OCI-LY1 (cell line): ENCODE measurements at regions not wholly inside any gene's neighbourhood (a gene's known extent, or its start where the extent isn't known, plus 50 kb on each side); places are given as distances from the start of the nearest gene placed in this dataset.

Experiments used
- EZH2 ChIP-seq: fragments of 200-600 bp; sonication (generic), shearing (Covaris generic); IDR thresholded peaks from 2 replicates; pipeline ENCODE4 v1.8.0; 2017; ENCODE audit warnings: borderline replicate concordance, mixed run types, mild to moderate bottlenecking, antibody characterized with exemption, low read length, moderate library complexity, mixed read lengths
- TF ChIP-seq, protein P1 (sequence below): fragments of 200-600 bp; sonication (generic), shearing (Covaris generic); IDR thresholded peaks from 2 replicates; pipeline ENCODE4 v1.5.1; 2017; ENCODE audit warnings: mild to moderate bottlenecking, antibody characterized with exemption, low read length, moderate library complexity, mixed read lengths

DNA sequence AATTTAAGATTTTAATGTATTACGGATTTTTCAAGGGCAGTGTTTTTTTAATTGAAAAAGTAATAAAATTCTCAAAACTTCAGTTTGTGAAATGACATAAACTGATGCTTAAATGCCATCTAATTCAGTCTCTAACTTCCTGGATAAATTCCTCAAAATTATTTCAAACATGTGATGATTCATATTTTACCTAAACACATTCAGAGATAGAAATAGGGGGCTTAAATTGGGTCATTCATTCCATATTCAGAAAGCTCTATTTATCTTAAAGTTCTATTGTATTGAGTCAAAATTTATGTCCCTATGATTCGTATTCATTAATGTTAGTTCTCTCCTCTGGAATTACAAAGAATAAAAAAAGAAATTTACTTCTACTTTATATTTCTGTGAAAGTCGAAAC, 713.6 kb upstream of the CHRM3 start:
- TF ChIP-seq EZH2 = no peak
- TF ChIP-seq, protein P1, sequence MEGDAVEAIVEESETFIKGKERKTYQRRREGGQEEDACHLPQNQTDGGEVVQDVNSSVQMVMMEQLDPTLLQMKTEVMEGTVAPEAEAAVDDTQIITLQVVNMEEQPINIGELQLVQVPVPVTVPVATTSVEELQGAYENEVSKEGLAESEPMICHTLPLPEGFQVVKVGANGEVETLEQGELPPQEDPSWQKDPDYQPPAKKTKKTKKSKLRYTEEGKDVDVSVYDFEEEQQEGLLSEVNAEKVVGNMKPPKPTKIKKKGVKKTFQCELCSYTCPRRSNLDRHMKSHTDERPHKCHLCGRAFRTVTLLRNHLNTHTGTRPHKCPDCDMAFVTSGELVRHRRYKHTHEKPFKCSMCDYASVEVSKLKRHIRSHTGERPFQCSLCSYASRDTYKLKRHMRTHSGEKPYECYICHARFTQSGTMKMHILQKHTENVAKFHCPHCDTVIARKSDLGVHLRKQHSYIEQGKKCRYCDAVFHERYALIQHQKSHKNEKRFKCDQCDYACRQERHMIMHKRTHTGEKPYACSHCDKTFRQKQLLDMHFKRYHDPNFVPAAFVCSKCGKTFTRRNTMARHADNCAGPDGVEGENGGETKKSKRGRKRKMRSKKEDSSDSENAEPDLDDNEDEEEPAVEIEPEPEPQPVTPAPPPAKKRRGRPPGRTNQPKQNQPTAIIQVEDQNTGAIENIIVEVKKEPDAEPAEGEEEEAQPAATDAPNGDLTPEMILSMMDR = no peak
